Fibroblast of lung (primary cell): ENCODE measurements at regions not wholly inside any gene's neighbourhood (a gene's known extent, or its start where the extent isn't known, plus 50 kb on each side); places are given as distances from the start of the nearest gene placed in this dataset.

Experiments used
- EZH2 ChIP-seq: IDR thresholded peaks from 2 replicates; pipeline ENCODE4 v1.5.1; 2012; ENCODE audit warnings: low read length, control low read depth, mild to moderate bottlenecking; ENCODE audit errors: missing control alignments
- TF ChIP-seq, protein P1 (sequence below), 2 donors: IDR thresholded peaks in 1 of 2; conservative IDR thresholded peaks in 1 of 2; 1 replicate in 1 of 2; 2 replicates in 1 of 2; pipeline ENCODE4 v1.5.1; 2011 to 2012; ENCODE audit warnings: low read length in 2 of 2, control low read depth in 1 of 2, inconsistent platforms in 1 of 2, low read depth in 1 of 2, mild to moderate bottlenecking in 1 of 2

DNA sequence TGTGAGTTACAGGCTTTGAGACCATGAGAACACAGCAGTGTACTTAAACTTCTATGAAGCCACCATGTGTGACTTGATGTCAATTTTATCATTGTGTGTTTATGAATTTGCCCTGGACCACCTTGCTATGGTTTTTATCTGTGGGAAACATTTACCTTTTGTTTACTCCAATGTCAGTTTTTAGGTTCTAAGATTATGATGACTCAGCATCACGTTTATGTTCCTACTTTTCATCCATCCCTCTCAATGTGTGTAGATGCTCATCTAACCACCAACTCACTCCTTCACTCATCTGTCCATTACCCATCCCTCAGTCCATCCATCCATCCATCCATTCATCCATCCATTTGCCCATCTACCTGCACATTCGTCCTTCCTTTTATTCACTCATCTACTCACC, 338.8 kb downstream of the MIAT start:
- TF ChIP-seq, protein P1, sequence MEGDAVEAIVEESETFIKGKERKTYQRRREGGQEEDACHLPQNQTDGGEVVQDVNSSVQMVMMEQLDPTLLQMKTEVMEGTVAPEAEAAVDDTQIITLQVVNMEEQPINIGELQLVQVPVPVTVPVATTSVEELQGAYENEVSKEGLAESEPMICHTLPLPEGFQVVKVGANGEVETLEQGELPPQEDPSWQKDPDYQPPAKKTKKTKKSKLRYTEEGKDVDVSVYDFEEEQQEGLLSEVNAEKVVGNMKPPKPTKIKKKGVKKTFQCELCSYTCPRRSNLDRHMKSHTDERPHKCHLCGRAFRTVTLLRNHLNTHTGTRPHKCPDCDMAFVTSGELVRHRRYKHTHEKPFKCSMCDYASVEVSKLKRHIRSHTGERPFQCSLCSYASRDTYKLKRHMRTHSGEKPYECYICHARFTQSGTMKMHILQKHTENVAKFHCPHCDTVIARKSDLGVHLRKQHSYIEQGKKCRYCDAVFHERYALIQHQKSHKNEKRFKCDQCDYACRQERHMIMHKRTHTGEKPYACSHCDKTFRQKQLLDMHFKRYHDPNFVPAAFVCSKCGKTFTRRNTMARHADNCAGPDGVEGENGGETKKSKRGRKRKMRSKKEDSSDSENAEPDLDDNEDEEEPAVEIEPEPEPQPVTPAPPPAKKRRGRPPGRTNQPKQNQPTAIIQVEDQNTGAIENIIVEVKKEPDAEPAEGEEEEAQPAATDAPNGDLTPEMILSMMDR (conservative IDR thresholded peaks at IDR 0.05 in 1 of 2, IDR thresholded peaks at IDR 0.05 in 1 of 2; ENCODE audit: low read depth in 1 of 2, low read length in 2 of 2), result no peak
- no peak for TF ChIP-seq EZH2
